Kidney (tissue), 13 donors: ENCODE measurements at regions not wholly inside any gene's neighbourhood (a gene's known extent, or its start where the extent isn't known, plus 50 kb on each side); places are given as distances from the start of the nearest gene placed in this dataset.

Source experiments
- DNase-seq, 5 donors: peaks; one replicate each; pipeline ENCODE4 v3.0.0-alpha.2; 2013 to 2020
- FAIRE-seq: peaks from 2 replicates; lab custom pipeline; 2012; peaks lifted over from hg19 to GRCh38; lab: Jason Lieb, UNC
- H3K27ac ChIP-seq, 2 donors: one replicate each; pipeline ENCODE4 v1.7.0; 2013; ENCODE audit warnings: low read depth in 2 of 2, low read length in 2 of 2, inconsistent platforms in 1 of 2
- H3K27me3 ChIP-seq: one replicate; pipeline ENCODE4 v1.7.1; 2013; ENCODE audit warnings: low read length, inconsistent platforms; ENCODE audit not compliant: control insufficient read depth, insufficient read depth
- H3K36me3 ChIP-seq, 3 donors: one replicate each; pipeline versions ENCODE4 v1.7.0 to v1.7.1; 2013; ENCODE audit warnings: low read length in 3 of 3, control low read depth in 1 of 3, inconsistent platforms in 1 of 3; ENCODE audit not compliant: insufficient read depth in 3 of 3, control insufficient read depth in 2 of 3
- H3K4me1 ChIP-seq, 3 donors: one replicate each; pipeline versions ENCODE4 v1.7.0 to v1.7.1; 2013; ENCODE audit warnings: low read length in 3 of 3, inconsistent platforms in 1 of 3, low read depth in 1 of 3; ENCODE audit not compliant: control insufficient read depth in 2 of 3, insufficient read depth in 2 of 3
- H3K4me3 ChIP-seq, 3 donors: one replicate each; pipeline versions ENCODE4 v1.7.0 to v1.8.1; 2013; ENCODE audit warnings: low read length in 3 of 3, control low read depth in 1 of 3, inconsistent platforms in 1 of 3
- H3K9ac ChIP-seq, 3 donors: one replicate each; pipeline versions ENCODE4 v1.7.0 to v1.7.1; 2013; ENCODE audit warnings: low read length in 3 of 3, control low read depth in 1 of 3, inconsistent platforms in 1 of 3
- H3K9me3 ChIP-seq, 3 donors: one replicate each; pipeline versions ENCODE4 v1.7.0 to v1.7.1; 2013; ENCODE audit warnings: low read length in 3 of 3, control low read depth in 1 of 3, inconsistent platforms in 1 of 3; ENCODE audit not compliant: control insufficient read depth in 2 of 3, insufficient read depth in 1 of 3
- CTCF ChIP-seq: IDR thresholded peaks from 3 replicates; pipeline ENCODE4 v1.5.1; 2012; ENCODE audit warnings: mild to moderate bottlenecking, moderate library complexity, borderline replicate concordance; ENCODE audit not compliant: insufficient read depth; ENCODE audit errors: extremely low read depth
- intact Hi-C: fragments of 100-400 bp; cut with DNase I; formaldehyde crosslinking; loops from one replicate; pipeline ENCODE4 v1.11.1; 2022
- donor health status: control.
- donor health status: control.
- donor health status: control.
- donor health status: control.
- donor health status: control.
- donor health status: DM: yes; HTN: yes; CAD: no.
- donor health status: Normal renal cell carcinoma (clear cell type).

GRCh38 chr17:15177343-15177742 is 87.8 kb downstream of the PMP22 start:
- no peaks in the 10 kb centered on the region for H3K27me3 ChIP-seq
- no peaks in the 10 kb centered on the region for H3K36me3 ChIP-seq
- TF ChIP-seq CTCF = no peak
- H3K4me1 ChIP-seq = no peaks in the 10 kb centered on the region
- H3K9ac ChIP-seq = no peak overlapping the region
- intact Hi-C loops = no loop called here
- no peak overlapping the region for H3K27ac ChIP-seq
- FAIRE-seq (no peak), DNase-seq (no peak)
- no peak overlapping the region for H3K4me3 ChIP-seq
- no peaks in the 10 kb centered on the region for H3K9me3 ChIP-seq

GRCh38 chr17:15175356-15175755 is 89.8 kb downstream of the PMP22 start:
- intact Hi-C loops = no loop called here
- DNase-seq (no peak), FAIRE-seq (no peak)
- Histone ChIP-seq H3K4me3 (no peak overlapping the region), H3K9ac (no peak overlapping the region), H3K27ac (no peak overlapping the region), H3K4me1 (no peaks in the 10 kb centered on the region), H3K27me3 (no peaks in the 10 kb centered on the region), H3K9me3 (no peaks in the 10 kb centered on the region), H3K36me3 (no peaks in the 10 kb centered on the region)
- no peak for TF ChIP-seq CTCF

- Histone ChIP-seq H3K27ac (no peak overlapping the region), H3K9ac (no peak overlapping the region), H3K27me3 (no peaks in the 10 kb centered on the region), H3K4me1 (no peaks in the 10 kb centered on the region), H3K9me3 (no peaks in the 10 kb centered on the region), H3K36me3 (no peaks in the 10 kb centered on the region), H3K4me3 (no peak overlapping the region)
- peak; percentile 84 for TF ChIP-seq CTCF
- intact Hi-C loops = no loop called here
- FAIRE-seq = peak; percentile 44
- peak; percentile 75 to 91 (median 84) for DNase-seq
Observed at GRCh38 chr17:15171167-15172047, 93.7 kb downstream of the PMP22 start.

GRCh38 chr17:15169676-15170075 is 95.5 kb downstream of the PMP22 start:
- H3K27ac ChIP-seq = no peak overlapping the region
- H3K27me3 ChIP-seq = no peaks in the 10 kb centered on the region
- no peaks in the 10 kb centered on the region for H3K4me1 ChIP-seq
- H3K4me3 ChIP-seq = no peak overlapping the region
- H3K9me3 ChIP-seq = no peaks in the 10 kb centered on the region
- no peak for TF ChIP-seq CTCF
- no peaks in the 10 kb centered on the region for H3K36me3 ChIP-seq
- intact Hi-C loops = no loop called here
- DNase-seq = peak in 1 of 5 donors; percentile 30
- FAIRE-seq = no peak
- no peak overlapping the region for H3K9ac ChIP-seq
